UCSD-AML1 (cell line): ENCODE measurements at regions not wholly inside any gene's neighbourhood (a gene's known extent, or its start where the extent isn't known, plus 50 kb on each side); places are given as distances from the start of the nearest gene placed in this dataset.

Source experiments
- DNase-seq: peaks from one replicate; lab custom pipeline; 2025; ENCODE audit not compliant: unreplicated experiment; lab: John Stamatoyannopoulos, UW

- no peak for DNase-seq
Measured at GRCh38 chr10:128879441-128880140, 587.5 kb upstream of the MGMT start.

- no peak for DNase-seq
Measured at GRCh38 chr10:128880159-128880725, 586.8 kb upstream of the MGMT start.

- no peak for DNase-seq
Measured at GRCh38 chr10:128881086-128881485, 586.0 kb upstream of the MGMT start.

GRCh38 chr10:128883231-128884032 is 583.6 kb upstream of the MGMT start:
- no peak for DNase-seq

GRCh38 chr10:128884033-128884425 is 583.0 kb upstream of the MGMT start:
- DNase-seq = no peak

GRCh38 chr10:128884496-128885072 is 582.5 kb upstream of the MGMT start:
- DNase-seq = no peak

- DNase-seq = no peak
Measured at GRCh38 chr10:128885573-128886555, 581.2 kb upstream of the MGMT start.

GRCh38 chr10:128887856-128888255 is 579.2 kb upstream of the MGMT start:
- no peak for DNase-seq

- DNase-seq = no peak
Measured at GRCh38 chr10:128892005-128892404, 575.0 kb upstream of the MGMT start.

GRCh38 chr10:128894641-128895040 is 572.4 kb upstream of the MGMT start:
- DNase-seq = no peak

GRCh38 chr10:128895473-128895872 is 571.6 kb upstream of the MGMT start:
- DNase-seq = no peak

- no peak for DNase-seq
Measured at GRCh38 chr10:128896116-128896795, 570.8 kb upstream of the MGMT start.

- no peak for DNase-seq
Measured at GRCh38 chr10:128896963-128897362, 570.1 kb upstream of the MGMT start.

GRCh38 chr10:128897401-128898129 is 569.5 kb upstream of the MGMT start:
- DNase-seq = no peak

- DNase-seq = no peak
Measured at GRCh38 chr10:128898133-128898915, 568.7 kb upstream of the MGMT start.

GRCh38 chr10:128898916-128899195 is 568.2 kb upstream of the MGMT start:
- no peak for DNase-seq

- DNase-seq = no peak
Measured at GRCh38 chr10:128900456-128900855, 566.6 kb upstream of the MGMT start.

GRCh38 chr10:128901236-128901635 is 565.8 kb upstream of the MGMT start:
- no peak for DNase-seq
